Thoracic aorta (tissue), 2 donors: ENCODE measurements at regions not wholly inside any gene's neighbourhood (a gene's known extent, or its start where the extent isn't known, plus 50 kb on each side); places are given as distances from the start of the nearest gene placed in this dataset.

Experiments
- ATAC-seq: fragments of 150-250 bp; one replicate; pipeline ENCODE4 v1.8.0; 2017; ENCODE audit warnings: low read depth; ENCODE audit not compliant: insufficient number of reproducible peaks, low FRiP score
- DNase-seq: peaks from one replicate; pipeline ENCODE4 v3.0.0-alpha.2; 2020; ENCODE audit warnings: low spot score
- H3K27ac ChIP-seq, 2 donors: fragments of 200-600 bp; sonication (generic); 1 replicate in 1 of 2; 2 replicates in 1 of 2; pipeline ENCODE4 v1.5.1; 2016; ENCODE audit warnings: mild to moderate bottlenecking in 2 of 2, moderate library complexity in 2 of 2
- H3K27me3 ChIP-seq: fragments of 200-600 bp; sonication (generic); replicated peaks from 2 replicates; pipeline ENCODE4 v1.6.0; 2016; ENCODE audit warnings: mild to moderate bottlenecking; ENCODE audit not compliant: insufficient read depth
- H3K36me3 ChIP-seq: fragments of 200-600 bp; sonication (generic); one replicate; pipeline ENCODE4 v1.5.1; 2016
- H3K4me1 ChIP-seq, 2 donors: fragments of 200-600 bp; sonication (generic); 1 replicate in 1 of 2; 2 replicates in 1 of 2; pipeline versions ENCODE4 v1.5.1 to v1.6.0; 2016; ENCODE audit warnings: low read depth in 2 of 2, mild to moderate bottlenecking in 1 of 2; ENCODE audit not compliant: control insufficient read depth in 1 of 2
- H3K4me3 ChIP-seq: fragments of 200-600 bp; sonication (generic); 2 replicates; pipeline ENCODE4 v1.5.1; 2016; ENCODE audit warnings: mild to moderate bottlenecking
- H3K9me3 ChIP-seq: fragments of 200-600 bp; sonication (generic); 2 replicates; pipeline ENCODE4 v1.5.1; 2016
- TF ChIP-seq, protein P1 (sequence below): fragments of 200-600 bp; sonication (generic); IDR thresholded peaks from one replicate; pipeline ENCODE4 v1.5.1; 2019; ENCODE audit warnings: antibody characterized with exemption

DNA sequence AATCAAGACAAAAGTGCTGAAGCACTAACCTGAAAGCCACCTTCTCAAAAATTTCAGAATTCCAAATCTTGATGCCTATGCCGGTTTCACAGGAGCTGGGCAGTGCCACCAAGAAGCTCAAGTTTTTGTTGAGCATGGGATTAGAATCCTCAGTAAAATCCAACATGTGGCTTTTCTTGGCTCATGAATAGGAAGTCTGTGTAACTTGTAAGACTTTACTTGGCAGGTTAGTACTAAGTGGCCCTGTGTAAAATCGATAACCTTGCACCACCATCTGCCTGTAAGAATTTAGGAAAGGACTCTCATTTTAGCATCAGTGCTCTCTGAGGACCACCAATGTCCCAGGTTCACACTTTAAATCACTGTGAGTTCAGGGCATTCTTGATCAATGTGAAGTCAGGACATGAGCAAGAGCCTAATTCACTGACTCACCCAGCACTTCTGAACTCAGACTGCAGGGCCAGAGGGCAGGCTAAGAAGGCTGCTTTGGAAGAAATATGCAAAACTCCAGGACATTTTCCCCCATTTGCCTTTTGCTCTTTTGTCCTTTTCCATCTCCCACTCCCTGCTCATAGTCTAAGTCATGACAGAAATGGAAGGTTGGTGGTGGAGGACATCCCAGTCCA lies 113.2 kb downstream of the EDN1 start:
- peak; percentile 50 for ATAC-seq

DNA sequence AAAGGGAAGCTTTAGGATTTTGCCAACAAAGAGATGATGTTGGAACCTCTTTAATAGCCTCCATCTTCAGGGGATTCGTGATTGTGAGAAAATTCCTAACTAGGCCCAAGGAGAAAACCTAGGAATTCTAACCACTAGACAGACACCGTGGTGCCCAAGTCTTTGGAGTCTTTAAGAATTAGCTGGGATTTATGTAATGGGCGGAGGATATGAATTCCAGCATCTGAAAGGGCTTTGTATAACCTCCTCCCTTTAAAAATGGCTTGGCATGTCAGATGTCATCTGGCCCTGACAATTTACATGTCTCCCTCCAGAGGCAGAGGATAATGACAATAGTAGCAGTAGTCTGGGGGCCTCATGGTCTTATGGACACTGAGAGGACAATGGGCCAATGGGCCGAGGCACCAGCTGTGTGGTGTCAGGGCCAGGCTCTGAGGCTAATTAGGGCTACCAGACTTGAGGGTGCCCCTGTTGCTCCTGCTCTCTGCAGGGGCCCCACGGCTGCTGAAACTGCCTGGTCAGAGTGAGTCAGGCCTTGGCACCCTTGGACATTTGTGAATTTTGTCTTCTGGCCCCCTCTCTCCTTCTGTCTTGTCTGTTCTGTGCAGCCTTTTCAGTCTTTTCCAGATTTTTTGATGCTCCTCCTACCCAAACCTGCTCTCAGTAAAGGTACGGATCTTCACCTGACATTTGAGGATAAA lies 113.9 kb downstream of the EDN1 start:
- Histone ChIP-seq H3K4me3 (no peak overlapping the region), H3K27me3 (no peaks in the 10 kb centered on the region), H3K9me3 (no peaks in the 10 kb centered on the region), H3K36me3 (no peaks in the 10 kb centered on the region), H3K27ac (peak overlapping the region; percentile 55 to 64), H3K4me1 (peaks cover 18 to 36% of the 10 kb centered on the region in 2 donors)
- DNase-seq (no peak), ATAC-seq (no peak)
- TF ChIP-seq, protein P1, sequence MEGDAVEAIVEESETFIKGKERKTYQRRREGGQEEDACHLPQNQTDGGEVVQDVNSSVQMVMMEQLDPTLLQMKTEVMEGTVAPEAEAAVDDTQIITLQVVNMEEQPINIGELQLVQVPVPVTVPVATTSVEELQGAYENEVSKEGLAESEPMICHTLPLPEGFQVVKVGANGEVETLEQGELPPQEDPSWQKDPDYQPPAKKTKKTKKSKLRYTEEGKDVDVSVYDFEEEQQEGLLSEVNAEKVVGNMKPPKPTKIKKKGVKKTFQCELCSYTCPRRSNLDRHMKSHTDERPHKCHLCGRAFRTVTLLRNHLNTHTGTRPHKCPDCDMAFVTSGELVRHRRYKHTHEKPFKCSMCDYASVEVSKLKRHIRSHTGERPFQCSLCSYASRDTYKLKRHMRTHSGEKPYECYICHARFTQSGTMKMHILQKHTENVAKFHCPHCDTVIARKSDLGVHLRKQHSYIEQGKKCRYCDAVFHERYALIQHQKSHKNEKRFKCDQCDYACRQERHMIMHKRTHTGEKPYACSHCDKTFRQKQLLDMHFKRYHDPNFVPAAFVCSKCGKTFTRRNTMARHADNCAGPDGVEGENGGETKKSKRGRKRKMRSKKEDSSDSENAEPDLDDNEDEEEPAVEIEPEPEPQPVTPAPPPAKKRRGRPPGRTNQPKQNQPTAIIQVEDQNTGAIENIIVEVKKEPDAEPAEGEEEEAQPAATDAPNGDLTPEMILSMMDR, result no peak

More for the DNA sequence above, 113.2 kb downstream of the EDN1 start:
- TF ChIP-seq, protein P1, result no peak
- DNase-seq, result no peak
- Histone ChIP-seq H3K27me3 (no peaks in the 10 kb centered on the region), H3K27ac (peak overlapping the region; percentile 55 to 64), H3K4me1 (peaks cover 18 to 36% of the 10 kb centered on the region in 2 donors), H3K36me3 (no peaks in the 10 kb centered on the region), H3K9me3 (no peaks in the 10 kb centered on the region), H3K4me3 (no peak overlapping the region)

DNA sequence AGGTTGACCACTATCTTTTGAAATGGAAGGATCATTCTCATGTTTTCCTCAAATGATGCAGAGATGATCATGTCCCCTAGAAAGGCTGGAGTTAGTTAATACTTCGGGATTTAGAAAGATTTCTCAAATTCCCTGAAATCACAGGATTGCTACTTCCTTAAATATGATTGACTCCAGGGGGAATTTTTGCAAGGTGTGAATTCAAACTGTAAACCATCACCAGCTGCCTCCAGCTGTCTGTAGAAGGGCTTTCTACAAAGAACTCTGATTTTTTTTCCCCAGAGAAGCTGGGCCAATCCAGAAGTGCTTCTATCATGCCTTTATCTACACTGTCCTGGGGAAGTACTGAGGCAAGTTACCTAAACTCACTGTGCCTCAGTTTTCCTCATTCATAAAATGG lies 114.5 kb downstream of the EDN1 start:
- Histone ChIP-seq H3K9me3 (no peaks in the 10 kb centered on the region), H3K27ac (no peak overlapping the region), H3K36me3 (no peaks in the 10 kb centered on the region), H3K27me3 (no peaks in the 10 kb centered on the region), H3K4me3 (no peak overlapping the region), H3K4me1 (peaks cover 18 to 36% of the 10 kb centered on the region in 2 donors)
- ATAC-seq (no peak), DNase-seq (no peak)
- TF ChIP-seq, protein P1, result no peak

DNA sequence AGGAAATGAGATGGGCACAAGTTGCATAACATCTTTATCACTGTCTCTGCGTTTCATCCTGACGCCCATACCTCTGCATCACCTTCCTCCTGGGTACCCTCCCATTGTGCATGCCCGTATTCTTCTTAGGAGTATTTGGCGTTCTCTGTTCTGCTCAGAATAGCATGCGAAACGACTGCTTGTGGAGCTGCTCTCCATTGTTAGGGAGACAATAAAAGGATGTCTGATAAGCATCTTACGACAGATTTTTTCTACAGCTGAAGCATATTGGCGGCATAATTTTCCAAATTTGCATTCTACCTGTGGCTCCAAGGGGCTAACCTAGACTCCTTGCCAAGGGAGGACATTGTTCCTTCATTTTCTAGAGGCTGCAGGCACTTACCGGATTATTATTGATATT lies 118.6 kb downstream of the EDN1 start:
- DNase-seq (no peak), ATAC-seq (no peak)
- Histone ChIP-seq H3K27me3 (no peaks in the 10 kb centered on the region), H3K9me3 (no peaks in the 10 kb centered on the region), H3K4me3 (no peak overlapping the region), H3K36me3 (no peaks in the 10 kb centered on the region), H3K4me1 (peaks cover 0 to 7% of the 10 kb centered on the region in 2 donors), H3K27ac (no peak overlapping the region)
- TF ChIP-seq, protein P1, result no peak

DNA sequence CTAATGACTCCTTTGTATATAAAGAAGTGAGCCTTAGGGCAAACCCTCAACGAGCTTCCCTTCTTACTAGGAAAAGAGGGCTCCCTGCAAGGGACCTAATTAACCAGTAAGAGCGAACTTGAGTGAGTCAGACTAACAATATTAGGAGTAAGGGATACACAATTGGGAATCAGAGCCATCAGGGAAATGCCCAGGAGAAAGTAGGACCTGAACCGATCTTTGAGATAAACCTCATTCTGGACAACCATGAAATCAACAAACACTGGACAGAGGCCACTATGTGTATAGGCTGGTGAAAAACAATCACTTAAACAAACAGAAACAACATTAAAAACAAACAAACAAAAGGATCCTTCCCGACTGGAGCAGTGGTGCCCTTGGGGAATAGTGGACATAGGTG lies 120.8 kb downstream of the EDN1 start:
- DNase-seq (no peak), ATAC-seq (no peak)
- Histone ChIP-seq H3K9me3 (no peaks in the 10 kb centered on the region), H3K4me1 (peaks cover 3 to 6% of the 10 kb centered on the region in 2 donors), H3K36me3 (no peaks in the 10 kb centered on the region), H3K27me3 (no peaks in the 10 kb centered on the region), H3K27ac (no peak overlapping the region), H3K4me3 (no peak overlapping the region)
- TF ChIP-seq, protein P1, result no peak
